Hepatocyte (in vitro differentiated cells): ENCODE measurements at regions not wholly inside any gene's neighbourhood (a gene's known extent, or its start where the extent isn't known, plus 50 kb on each side); places are given as distances from the start of the nearest gene placed in this dataset.

ENCODE experiments used
- CTCF ChIP-seq: fragments of 200-600 bp; sonication (generic); IDR thresholded peaks from 2 replicates; pipeline ENCODE4 v1.5.1; 2016; ENCODE audit warnings: antibody characterized with exemption, mild to moderate bottlenecking; ENCODE audit not compliant: poor library complexity
- EZH2 ChIP-seq: fragments of 200-600 bp; sonication (generic); IDR thresholded peaks from 2 replicates; pipeline ENCODE4 v1.6.1; 2016; ENCODE audit warnings: antibody characterized with exemption, mild to moderate bottlenecking, borderline replicate concordance

- no peak for TF ChIP-seq CTCF
- no peak for TF ChIP-seq EZH2
These were observed 324.4 kb downstream of the NDFIP2 start for GRCh38 chr13:79805317-79805716.
